SK-N-SH treated with all-trans-retinoic acid at 6 μM for 48 hours (cell line): ENCODE measurements at regions not wholly inside any gene's neighbourhood (a gene's known extent, or its start where the extent isn't known, plus 50 kb on each side); places are given as distances from the start of the nearest gene placed in this dataset.
"Not testable (repeated sequence)": the region's sequence is repeated elsewhere in the genome, so short reads cannot be mapped to it uniquely, and the experiment has no call there.

Experiments
- ATAC-seq: fragments of 200-7000 bp; cut with Tn5 transposase; 3 replicates; pipeline ENCODE4 v1.9.1; 2020; ENCODE audit warnings: mild to moderate bottlenecking, moderate library complexity
- ARNTL ChIP-seq: fragments of 450-650 bp; formaldehyde crosslinking; IDR thresholded peaks from 2 replicates; pipeline ENCODE4 v1.5.0; 2020; ENCODE audit warnings: low read depth, mild to moderate bottlenecking, moderate library complexity, borderline replicate concordance
- BACH2 ChIP-seq: fragments of 250-450 bp; sonication (Bioruptor Pico); IDR thresholded peaks from 2 replicates; pipeline ENCODE4 v1.9.0; 2021; ENCODE audit warnings: mild to moderate bottlenecking, borderline replicate concordance
- CREB5 ChIP-seq: fragments of 250-450 bp; sonication (Bioruptor Pico); IDR thresholded peaks from 2 replicates; pipeline ENCODE4 v1.5.1; 2020; ENCODE audit warnings: low read depth, mild to moderate bottlenecking, moderate library complexity
- CSDC2 ChIP-seq: fragments of 250-450 bp; sonication (Bioruptor Pico); IDR thresholded peaks from 2 replicates; pipeline ENCODE4 v1.5.0; 2020; ENCODE audit warnings: mild to moderate bottlenecking, moderate library complexity
- CSRNP3 ChIP-seq: fragments of 250-450 bp; sonication (Bioruptor Pico); IDR thresholded peaks from 2 replicates; pipeline ENCODE4 v1.5.1; 2021; ENCODE audit warnings: mild to moderate bottlenecking, moderate library complexity
- ESRRG ChIP-seq: fragments of 250-450 bp; sonication (Bioruptor Pico); IDR thresholded peaks from 2 replicates; pipeline ENCODE4 v1.6.1; 2021; ENCODE audit warnings: mild to moderate bottlenecking
- GLIS3 ChIP-seq: fragments of 250-450 bp; sonication (Bioruptor Pico); IDR thresholded peaks from 2 replicates; pipeline ENCODE4 v1.5.0; 2020; ENCODE audit warnings: mild to moderate bottlenecking, moderate library complexity
- OSR1 ChIP-seq: fragments of 250-450 bp; sonication (Bioruptor Pico); IDR thresholded peaks from 2 replicates; pipeline ENCODE4 v1.8.0; 2022; ENCODE audit warnings: moderate library complexity, mild to moderate bottlenecking, inconsistent platforms
- PATZ1 ChIP-seq: fragments of 250-450 bp; sonication (Bioruptor Pico); IDR thresholded peaks from 2 replicates; pipeline ENCODE4 v1.8.0; 2020; ENCODE audit warnings: mild to moderate bottlenecking, moderate library complexity, borderline replicate concordance
- POU6F1 ChIP-seq: fragments of 250-450 bp; sonication (Bioruptor Pico); IDR thresholded peaks from 2 replicates; pipeline ENCODE4 v1.8.0; 2021; ENCODE audit warnings: low read depth, mild to moderate bottlenecking, moderate library complexity, borderline replicate concordance
- PPARA ChIP-seq: fragments of 250-450 bp; sonication (Bioruptor Pico); IDR thresholded peaks from 2 replicates; pipeline ENCODE4 v1.5.0; 2020; ENCODE audit warnings: mild to moderate bottlenecking, borderline replicate concordance
- RARB ChIP-seq: fragments of 250-450 bp; sonication (Bioruptor Pico); IDR thresholded peaks from 2 replicates; pipeline ENCODE4 v1.8.0; 2021; ENCODE audit warnings: mild to moderate bottlenecking, moderate library complexity
- TCF4 ChIP-seq: fragments of 250-450 bp; sonication (Bioruptor Pico); IDR thresholded peaks from 2 replicates; pipeline ENCODE4 v1.8.0; 2021; ENCODE audit warnings: mild to moderate bottlenecking, moderate library complexity, borderline replicate concordance
- TOX ChIP-seq: fragments of 250-450 bp; sonication (Bioruptor Pico); IDR thresholded peaks from 2 replicates; pipeline ENCODE4 v1.8.0; 2021; ENCODE audit warnings: mild to moderate bottlenecking, moderate library complexity, borderline replicate concordance
- ZC3H10 ChIP-seq: fragments of 250-450 bp; sonication (Bioruptor Pico); IDR thresholded peaks from 2 replicates; pipeline ENCODE4 v1.5.1; 2021; ENCODE audit warnings: mild to moderate bottlenecking, moderate library complexity
- ZFP3 ChIP-seq: fragments of 250-450 bp; sonication (Bioruptor Pico); IDR thresholded peaks from 2 replicates; pipeline ENCODE4 v1.5.0; 2020; ENCODE audit warnings: mild to moderate bottlenecking, moderate library complexity
- ZFP30 ChIP-seq: fragments of 450-650 bp; formaldehyde crosslinking; IDR thresholded peaks from 2 replicates; pipeline ENCODE4 v1.5.0; 2022; ENCODE audit warnings: mild to moderate bottlenecking, moderate library complexity
- ZNF565 ChIP-seq: fragments of 450-650 bp; formaldehyde crosslinking; conservative IDR thresholded peaks from 2 replicates; pipeline ENCODE4 v1.5.0; 2020; ENCODE audit warnings: low read depth, mild to moderate bottlenecking, moderate library complexity
- ZNF70 ChIP-seq: fragments of 450-650 bp; formaldehyde crosslinking; IDR thresholded peaks from 2 replicates; pipeline ENCODE4 v1.5.0; 2020; ENCODE audit warnings: mild to moderate bottlenecking, moderate library complexity
- ZNF8 ChIP-seq: fragments of 450-650 bp; formaldehyde crosslinking; IDR thresholded peaks from 2 replicates; pipeline ENCODE4 v1.5.0; 2020; ENCODE audit warnings: mild to moderate bottlenecking, moderate library complexity

DNA sequence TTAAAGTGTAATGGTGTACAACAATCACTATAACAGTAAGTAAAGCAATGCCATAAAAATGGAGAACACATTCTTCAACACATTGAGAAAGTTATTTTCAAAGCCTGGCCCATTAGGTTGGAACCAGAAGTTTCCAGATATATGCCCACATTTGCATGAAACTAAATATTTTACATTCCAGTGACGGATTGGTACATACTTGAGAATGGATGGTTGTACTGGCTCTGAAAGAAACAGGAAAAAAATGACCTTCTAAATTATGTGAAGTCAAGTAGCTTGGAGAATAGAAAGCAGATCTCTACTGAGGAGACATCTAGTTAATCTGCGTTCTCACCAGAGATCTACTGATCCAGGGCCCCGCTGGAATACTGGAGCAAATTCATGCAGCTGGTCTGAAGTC is 1037.0 kb downstream of the NR2F1-AS1 start:
- no peak for TF ChIP-seq ZFP30 (CRISPR knock-in tag)
- no peak for TF ChIP-seq CSDC2
- no peak for TF ChIP-seq ZNF70 (CRISPR knock-in tag)
- no peak for TF ChIP-seq ZNF565
- no peak for TF ChIP-seq ESRRG (CRISPR knock-in tag)
- no peak for TF ChIP-seq BACH2 (CRISPR knock-in tag)
- TF ChIP-seq CSRNP3 (CRISPR knock-in tag): no peak
- TF ChIP-seq OSR1 (CRISPR knock-in tag): no peak
- TF ChIP-seq GLIS3 (CRISPR knock-in tag): no peak
- no peak for TF ChIP-seq RARB (CRISPR knock-in tag)
- no peak for TF ChIP-seq TOX
- TF ChIP-seq ZC3H10 (CRISPR knock-in tag): no peak
- ATAC-seq: peak; percentile 73

DNA sequence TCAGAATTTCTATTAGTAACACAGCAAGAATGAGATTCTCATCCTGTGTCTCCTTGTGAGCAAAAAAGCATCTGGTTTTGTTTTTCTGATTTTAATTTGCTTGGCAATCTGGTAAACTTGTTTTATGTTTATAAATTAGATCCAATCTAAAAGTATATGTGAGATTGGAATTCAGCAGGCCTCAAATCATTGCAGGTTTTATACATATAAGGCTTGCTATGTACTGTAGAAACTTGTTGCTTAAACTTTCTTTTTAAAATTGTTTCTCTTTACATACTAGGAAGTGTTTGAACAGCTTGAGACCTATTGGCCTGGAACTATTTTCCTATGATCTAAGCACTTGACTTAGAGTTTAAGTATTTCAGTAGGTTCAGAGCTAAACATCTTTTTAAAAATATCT is 1037.8 kb downstream of the NR2F1-AS1 start:
- ATAC-seq: peak; percentile 49; the same call in 2 of the 3 replicates
- TF ChIP-seq TCF4 (CRISPR knock-in tag): peak; percentile 45; the same call in 1 of the 2 replicates
- no peak for TF ChIP-seq OSR1 (CRISPR knock-in tag)

GRCh38 chr5:92542017-92542416 is 1039.0 kb downstream of the NR2F1-AS1 start:
- ATAC-seq: not testable (repeated sequence)

GRCh38 chr5:92527311-92528078 is 1053.5 kb downstream of the NR2F1-AS1 start:
- TF ChIP-seq ZNF70 (CRISPR knock-in tag) (no peak), ZNF8 (CRISPR knock-in tag) (no peak), POU6F1 (CRISPR knock-in tag) (no peak), GLIS3 (CRISPR knock-in tag) (no peak), CREB5 (CRISPR knock-in tag) (no peak)
- TF ChIP-seq, all 23 proteins: peak for 0
- no peak for ATAC-seq

- TF ChIP-seq PPARA: no peak
- TF ChIP-seq ZFP3: no peak
- no peak for TF ChIP-seq GLIS3 (CRISPR knock-in tag)
- TF ChIP-seq BACH2 (CRISPR knock-in tag): no peak
- no peak for TF ChIP-seq ARNTL (CRISPR knock-in tag)
- TF ChIP-seq ZC3H10 (CRISPR knock-in tag): no peak
- no peak for TF ChIP-seq ZFP30 (CRISPR knock-in tag)
- no peak for TF ChIP-seq CSRNP3 (CRISPR knock-in tag)
- no peak for TF ChIP-seq ZNF70 (CRISPR knock-in tag)
- no peak for TF ChIP-seq CSDC2
- no peak for TF ChIP-seq PATZ1
- ATAC-seq: no peak
Observed at GRCh38 chr5:92525131-92525530, 1055.9 kb downstream of the NR2F1-AS1 start.
